ENCODE measurements at regions not wholly inside any gene's neighbourhood (a gene's known extent, or its start where the extent isn't known, plus 50 kb on each side); places are given as distances from the start of the nearest gene placed in this dataset.

DNA sequence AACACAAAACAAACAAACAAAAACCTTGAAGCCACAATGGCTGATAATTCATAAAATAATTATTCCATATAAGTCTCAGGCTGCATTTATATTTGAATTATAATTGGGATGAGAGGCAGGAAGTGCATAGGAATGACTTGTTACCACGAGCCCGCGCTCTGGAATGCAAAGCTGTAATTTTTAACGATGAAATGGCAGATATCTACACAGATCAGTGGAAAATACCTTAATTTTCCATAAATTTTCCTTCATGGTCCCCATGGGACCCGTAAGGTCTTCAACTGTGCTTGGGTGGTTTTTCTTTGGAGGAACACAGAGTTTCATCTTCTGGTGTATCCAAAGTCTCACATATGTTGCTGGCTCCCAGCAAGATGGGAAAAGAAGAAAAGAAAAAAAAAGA lies 226.8 kb downstream of the SHOX start:
- Histone ChIP-seq H4K91ac (ENCODE audit: low read depth, low read length, poor library complexity) (no peak overlapping the region), H3K4me3 (ENCODE audit: low read length in 2 of 2) (no peak overlapping the region), H3K79me1 (ENCODE audit: low read depth, low read length) (no peaks in the 10 kb centered on the region), H3K4me2 (ENCODE audit: insufficient read depth, low read length, poor library complexity, severe bottlenecking) (no peak overlapping the region), H3K27me3 (ENCODE audit: control insufficient read depth in 3 of 3, insufficient read depth in 3 of 3, low read depth in 1 of 3, low read length in 3 of 3) (no peaks in the 10 kb centered on the region), H3K4ac (ENCODE audit: low read length) (no peak overlapping the region), H3K14ac (ENCODE audit: low read length) (no peak overlapping the region), H3K27ac (replicated peaks; ENCODE audit: low read length) (no peak overlapping the region), H2BK12ac (ENCODE audit: low read length) (no peak overlapping the region), H2BK5ac (ENCODE audit: low read length) (no peak overlapping the region), H3K23ac (ENCODE audit: low read depth, low read length, poor library complexity) (no peak overlapping the region), H2AFZ (ENCODE audit: low read length) (no peak overlapping the region), H2BK15ac (ENCODE audit: low read length) (no peak overlapping the region), H2BK120ac (ENCODE audit: low read depth, low read length) (no peak overlapping the region), H3K18ac (ENCODE audit: low read length) (no peak overlapping the region), H3K36me3 (replicated peaks in 1 of 2; ENCODE audit: control insufficient read depth in 2 of 2, insufficient read depth in 2 of 2, low read length in 2 of 2) (no peaks in the 10 kb centered on the region), H3K4me1 (ENCODE audit: control insufficient read depth in 2 of 2, insufficient read depth in 1 of 2, low read depth in 1 of 2, low read length in 2 of 2) (no peaks in the 10 kb centered on the region), H3K9ac (ENCODE audit: low read depth, low read length, poor library complexity) (no peak overlapping the region), H3K9me3 (replicated peaks in 1 of 2; ENCODE audit: control insufficient read depth in 2 of 2, insufficient read depth in 1 of 2, low read depth in 1 of 2, low read length in 2 of 2) (no peaks in the 10 kb centered on the region), H4K8ac (ENCODE audit: low read depth, low read length) (no peak overlapping the region), H2AK5ac (ENCODE audit: low read depth, low read length) (no peak overlapping the region)
- DNase-seq (ENCODE audit: low spot score) = no peak
- no CpG with 5 or more reads among the region's 5 CpGs for WGBS, 2 donors (ENCODE audit: extremely low coverage in 2 of 2, insufficient read length in 2 of 2, insufficient replicate concordance in 1 of 2)

DNA sequence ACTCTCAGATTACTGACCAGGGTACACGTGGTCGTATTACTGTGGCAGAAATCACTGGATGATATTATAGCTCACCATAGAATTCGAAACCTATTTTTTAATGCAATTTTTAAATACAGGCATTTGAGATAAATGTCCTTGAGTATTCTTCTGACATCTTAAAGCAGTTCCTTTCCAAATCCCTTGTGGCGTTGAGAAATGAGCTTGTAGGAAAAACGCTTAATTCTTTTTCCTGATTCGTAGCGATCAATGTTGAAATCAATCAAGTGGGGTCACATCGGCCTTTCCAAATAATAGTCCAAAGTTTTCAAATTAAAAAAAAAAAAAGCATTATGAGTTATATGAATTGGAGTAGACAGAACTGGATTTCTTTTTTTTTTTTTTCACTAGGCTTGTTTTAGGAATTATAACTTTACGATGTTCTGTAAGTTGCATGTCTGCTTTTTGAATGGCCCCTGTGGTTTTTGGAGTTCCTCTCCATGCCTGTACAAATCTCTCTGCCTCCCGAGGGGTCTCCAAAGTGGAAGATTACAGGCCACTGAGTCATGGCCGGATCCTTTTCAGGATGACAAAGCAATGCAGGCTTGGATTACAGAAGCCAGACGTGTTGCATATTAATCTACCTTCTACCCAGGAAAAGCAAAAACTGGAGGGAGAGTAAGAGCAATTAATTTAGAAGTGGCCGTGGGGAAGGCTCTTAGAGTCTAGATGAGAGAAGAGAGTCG lies 226.1 kb downstream of the SHOX start:
- Histone ChIP-seq H2BK12ac (ENCODE audit: low read length) (no peak overlapping the region), H3K79me1 (ENCODE audit: low read depth, low read length) (no peaks in the 10 kb centered on the region), H3K9me3 (replicated peaks in 1 of 2; ENCODE audit: control insufficient read depth in 2 of 2, insufficient read depth in 1 of 2, low read depth in 1 of 2, low read length in 2 of 2) (no peaks in the 10 kb centered on the region), H2BK120ac (ENCODE audit: low read depth, low read length) (no peak overlapping the region), H2AFZ (ENCODE audit: low read length) (no peak overlapping the region), H3K4me1 (ENCODE audit: control insufficient read depth in 2 of 2, insufficient read depth in 1 of 2, low read depth in 1 of 2, low read length in 2 of 2) (no peaks in the 10 kb centered on the region), H3K23ac (ENCODE audit: low read depth, low read length, poor library complexity) (no peak overlapping the region), H3K27ac (replicated peaks; ENCODE audit: low read length) (no peak overlapping the region), H2BK5ac (ENCODE audit: low read length) (no peak overlapping the region), H4K91ac (ENCODE audit: low read depth, low read length, poor library complexity) (no peak overlapping the region), H3K4me2 (ENCODE audit: insufficient read depth, low read length, poor library complexity, severe bottlenecking) (no peak overlapping the region), H3K4me3 (ENCODE audit: low read length in 2 of 2) (no peak overlapping the region), H3K4ac (ENCODE audit: low read length) (no peak overlapping the region), H3K18ac (ENCODE audit: low read length) (no peak overlapping the region), H4K8ac (ENCODE audit: low read depth, low read length) (no peak overlapping the region), H2BK15ac (ENCODE audit: low read length) (no peak overlapping the region), H3K36me3 (replicated peaks in 1 of 2; ENCODE audit: control insufficient read depth in 2 of 2, insufficient read depth in 2 of 2, low read length in 2 of 2) (no peaks in the 10 kb centered on the region), H3K14ac (ENCODE audit: low read length) (no peak overlapping the region), H3K9ac (ENCODE audit: low read depth, low read length, poor library complexity) (no peak overlapping the region), H3K27me3 (ENCODE audit: control insufficient read depth in 3 of 3, insufficient read depth in 3 of 3, low read depth in 1 of 3, low read length in 3 of 3) (no peaks in the 10 kb centered on the region), H2AK5ac (ENCODE audit: low read depth, low read length) (no peak overlapping the region)
- WGBS, 2 donors (ENCODE audit: extremely low coverage in 2 of 2, insufficient read length in 2 of 2, insufficient replicate concordance in 1 of 2) = no CpG with 5 or more reads among the region's 14 CpGs
- no peak for DNase-seq (ENCODE audit: low spot score)

DNA sequence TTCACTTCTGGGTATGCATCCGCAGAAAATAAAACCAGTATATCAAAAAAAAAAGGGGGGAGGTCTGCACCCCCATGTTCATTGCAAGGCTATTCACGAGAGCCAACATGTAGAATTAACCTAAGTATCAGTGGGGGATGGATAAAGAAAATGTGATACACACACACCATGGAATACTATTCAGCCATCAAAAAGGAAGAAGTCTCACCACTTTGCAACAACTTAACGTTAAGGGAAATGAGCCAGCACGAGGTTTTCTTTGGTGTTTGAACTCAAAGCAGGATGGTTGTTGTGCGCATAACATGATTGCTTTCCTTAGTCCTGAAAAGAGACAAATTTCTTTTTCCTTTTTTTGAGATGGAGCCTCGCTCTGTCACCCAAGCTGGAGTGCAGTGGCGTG lies 222.7 kb downstream of the SHOX start:
- Histone ChIP-seq H3K4me1 (ENCODE audit: control insufficient read depth in 2 of 2, insufficient read depth in 1 of 2, low read depth in 1 of 2, low read length in 2 of 2) (peaks cover 0 to 3% of the 10 kb centered on the region in 2 donors), H3K4me3 (ENCODE audit: low read length in 2 of 2) (no peak overlapping the region), H4K8ac (ENCODE audit: low read depth, low read length) (no peak overlapping the region), H3K18ac (ENCODE audit: low read length) (no peak overlapping the region), H4K91ac (ENCODE audit: low read depth, low read length, poor library complexity) (no peak overlapping the region), H3K14ac (ENCODE audit: low read length) (no peak overlapping the region), H3K23ac (ENCODE audit: low read depth, low read length, poor library complexity) (no peak overlapping the region), H2AK5ac (ENCODE audit: low read depth, low read length) (no peak overlapping the region), H3K9me3 (replicated peaks in 1 of 2; ENCODE audit: control insufficient read depth in 2 of 2, insufficient read depth in 1 of 2, low read depth in 1 of 2, low read length in 2 of 2) (no peaks in the 10 kb centered on the region), H3K9ac (ENCODE audit: low read depth, low read length, poor library complexity) (no peak overlapping the region), H2BK15ac (ENCODE audit: low read length) (no peak overlapping the region), H3K36me3 (replicated peaks in 1 of 2; ENCODE audit: control insufficient read depth in 2 of 2, insufficient read depth in 2 of 2, low read length in 2 of 2) (no peaks in the 10 kb centered on the region), H2AFZ (ENCODE audit: low read length) (no peak overlapping the region), H3K27me3 (ENCODE audit: control insufficient read depth in 3 of 3, insufficient read depth in 3 of 3, low read depth in 1 of 3, low read length in 3 of 3) (no peaks in the 10 kb centered on the region), H2BK12ac (ENCODE audit: low read length) (no peak overlapping the region), H2BK120ac (ENCODE audit: low read depth, low read length) (no peak overlapping the region), H3K79me1 (ENCODE audit: low read depth, low read length) (no peaks in the 10 kb centered on the region), H2BK5ac (ENCODE audit: low read length) (no peak overlapping the region), H3K4me2 (ENCODE audit: insufficient read depth, low read length, poor library complexity, severe bottlenecking) (no peak overlapping the region), H3K27ac (replicated peaks; ENCODE audit: low read length) (no peak overlapping the region), H3K4ac (ENCODE audit: low read length) (no peak overlapping the region)
- WGBS, 2 donors (ENCODE audit: extremely low coverage in 2 of 2, insufficient read length in 2 of 2, insufficient replicate concordance in 1 of 2) = no CpG with 5 or more reads among the region's 7 CpGs
- no peak for DNase-seq (ENCODE audit: low spot score)

DNA sequence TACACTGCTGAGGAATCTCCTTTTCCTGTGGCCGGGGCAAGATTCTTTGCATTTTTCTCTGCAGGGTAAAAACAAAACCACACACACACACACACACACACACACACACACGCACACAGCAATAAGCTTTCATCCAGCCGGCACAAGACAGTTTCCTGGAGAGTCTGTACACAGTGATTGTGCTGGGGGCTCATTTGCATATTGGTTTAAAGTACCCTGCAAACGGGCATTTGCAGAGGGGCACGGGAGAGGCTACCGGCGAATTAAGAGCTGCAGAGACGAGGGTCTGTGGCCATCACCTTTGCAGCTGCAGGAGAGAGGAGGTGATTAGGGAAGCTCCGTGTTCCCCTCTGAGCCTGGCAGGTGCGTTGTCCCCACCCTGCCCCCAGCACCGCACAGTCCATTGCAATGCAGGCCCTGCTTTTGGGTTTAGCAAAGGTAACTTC lies 219.9 kb downstream of the SHOX start:
- Histone ChIP-seq H2AK5ac (ENCODE audit: low read depth, low read length) (no peak overlapping the region), H3K27ac (replicated peaks; ENCODE audit: low read length) (no peak overlapping the region), H3K23ac (ENCODE audit: low read depth, low read length, poor library complexity) (no peak overlapping the region), H2AFZ (ENCODE audit: low read length) (no peak overlapping the region), H3K79me1 (ENCODE audit: low read depth, low read length) (no peaks in the 10 kb centered on the region), H3K4me1 (ENCODE audit: control insufficient read depth in 2 of 2, insufficient read depth in 1 of 2, low read depth in 1 of 2, low read length in 2 of 2) (peaks cover 0 to 3% of the 10 kb centered on the region in 2 donors), H2BK12ac (ENCODE audit: low read length) (no peak overlapping the region), H3K9me3 (replicated peaks in 1 of 2; ENCODE audit: control insufficient read depth in 2 of 2, insufficient read depth in 1 of 2, low read depth in 1 of 2, low read length in 2 of 2) (no peaks in the 10 kb centered on the region), H3K9ac (ENCODE audit: low read depth, low read length, poor library complexity) (no peak overlapping the region), H2BK15ac (ENCODE audit: low read length) (no peak overlapping the region), H3K4me2 (ENCODE audit: insufficient read depth, low read length, poor library complexity, severe bottlenecking) (peak overlapping the region; percentile 18), H2BK5ac (ENCODE audit: low read length) (no peak overlapping the region), H3K27me3 (ENCODE audit: control insufficient read depth in 3 of 3, insufficient read depth in 3 of 3, low read depth in 1 of 3, low read length in 3 of 3) (no peaks in the 10 kb centered on the region), H2BK120ac (ENCODE audit: low read depth, low read length) (no peak overlapping the region), H3K4ac (ENCODE audit: low read length) (no peak overlapping the region), H3K14ac (ENCODE audit: low read length) (peak overlapping the region; percentile 56), H3K4me3 (ENCODE audit: low read length in 2 of 2) (no peak overlapping the region), H3K36me3 (replicated peaks in 1 of 2; ENCODE audit: control insufficient read depth in 2 of 2, insufficient read depth in 2 of 2, low read length in 2 of 2) (no peaks in the 10 kb centered on the region), H4K91ac (ENCODE audit: low read depth, low read length, poor library complexity) (no peak overlapping the region), H3K18ac (ENCODE audit: low read length) (no peak overlapping the region), H4K8ac (ENCODE audit: low read depth, low read length) (no peak overlapping the region)
- no peak for DNase-seq (ENCODE audit: low spot score)
- no CpG with 5 or more reads among the region's 11 CpGs for WGBS, 2 donors (ENCODE audit: extremely low coverage in 2 of 2, insufficient read length in 2 of 2, insufficient replicate concordance in 1 of 2)
